HL-60 (cell line): ENCODE measurements at regions not wholly inside any gene's neighbourhood (a gene's known extent, or its start where the extent isn't known, plus 50 kb on each side); places are given as distances from the start of the nearest gene placed in this dataset.

ENCODE experiments used
- DNase-seq, 2 experiments: peaks; one replicate each; pipeline ENCODE4 v3.0.0-alpha.2; 2010 to 2020; ENCODE audit warnings: low read depth in 1 of 2, low spot score in 1 of 2
- H3K27ac ChIP-seq: fragments of 250-450 bp; sonication (Bioruptor Pico); replicated peaks from 2 replicates; pipeline ENCODE4 v1.5.1; 2020; ENCODE audit warnings: mild to moderate bottlenecking, moderate library complexity
- H3K27me3 ChIP-seq: fragments of 250-450 bp; sonication (Bioruptor Pico); 2 replicates; pipeline ENCODE4 v1.5.1; 2021; ENCODE audit warnings: mild to moderate bottlenecking, moderate library complexity; ENCODE audit not compliant: insufficient read depth, poor library complexity, severe bottlenecking
- H3K4me3 ChIP-seq: replicated peaks from 2 replicates; pipeline ENCODE4 v1.5.1; 2011; ENCODE audit warnings: mild to moderate bottlenecking, control low read depth, low read length; ENCODE audit not compliant: insufficient read depth
- CTCF ChIP-seq: IDR thresholded peaks from one replicate; pipeline ENCODE4 v1.5.1; 2011; ENCODE audit warnings: low read length, control low read depth, inconsistent platforms; ENCODE audit not compliant: insufficient read depth
- GABPA ChIP-seq: IDR thresholded peaks from 2 replicates; pipeline ENCODE4 v1.6.1; 2012; ENCODE audit warnings: low read depth
- POLR2AphosphoS5 ChIP-seq: IDR thresholded peaks from 2 replicates; pipeline ENCODE4 v1.6.1; 2012; ENCODE audit warnings: low read depth
- SPI1 ChIP-seq: IDR thresholded peaks from 2 replicates; pipeline ENCODE4 v1.6.1; 2012; ENCODE audit warnings: low read depth, mild to moderate bottlenecking, borderline replicate concordance
- TF ChIP-seq, protein P1 (sequence below): IDR thresholded peaks from 2 replicates; pipeline ENCODE4 v1.6.1; 2012; ENCODE audit warnings: low read depth; ENCODE audit not compliant: insufficient replicate concordance

DNA sequence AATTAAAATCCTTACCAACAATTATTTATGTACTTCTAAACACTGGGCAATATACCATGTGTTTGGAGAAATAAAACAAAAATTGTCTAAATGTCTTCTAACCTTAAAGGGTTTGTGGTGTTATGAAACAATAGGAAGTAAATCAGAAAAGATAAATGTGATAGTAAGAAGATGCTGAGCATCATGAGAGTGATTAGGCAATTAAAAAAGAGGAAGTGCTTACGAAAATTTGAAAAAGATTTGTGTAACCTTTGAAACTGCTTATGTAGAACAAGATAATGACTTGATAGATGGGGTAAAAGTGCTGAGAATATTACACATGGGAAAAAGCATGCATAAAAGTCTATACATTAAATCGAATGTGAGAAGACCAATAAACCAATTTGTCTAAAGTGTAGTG, 573.4 kb upstream of the CNTNAP2 start:
- H3K27ac ChIP-seq = no peak overlapping the region
- no peak overlapping the region for H3K4me3 ChIP-seq
- DNase-seq = peak in 1 of 2 experiments; percentile 22
- no peaks in the 10 kb centered on the region for H3K27me3 ChIP-seq
- peak; percentile 92 for TF ChIP-seq SPI1
- TF ChIP-seq POLR2AphosphoS5 = no peak
- TF ChIP-seq, protein P1, sequence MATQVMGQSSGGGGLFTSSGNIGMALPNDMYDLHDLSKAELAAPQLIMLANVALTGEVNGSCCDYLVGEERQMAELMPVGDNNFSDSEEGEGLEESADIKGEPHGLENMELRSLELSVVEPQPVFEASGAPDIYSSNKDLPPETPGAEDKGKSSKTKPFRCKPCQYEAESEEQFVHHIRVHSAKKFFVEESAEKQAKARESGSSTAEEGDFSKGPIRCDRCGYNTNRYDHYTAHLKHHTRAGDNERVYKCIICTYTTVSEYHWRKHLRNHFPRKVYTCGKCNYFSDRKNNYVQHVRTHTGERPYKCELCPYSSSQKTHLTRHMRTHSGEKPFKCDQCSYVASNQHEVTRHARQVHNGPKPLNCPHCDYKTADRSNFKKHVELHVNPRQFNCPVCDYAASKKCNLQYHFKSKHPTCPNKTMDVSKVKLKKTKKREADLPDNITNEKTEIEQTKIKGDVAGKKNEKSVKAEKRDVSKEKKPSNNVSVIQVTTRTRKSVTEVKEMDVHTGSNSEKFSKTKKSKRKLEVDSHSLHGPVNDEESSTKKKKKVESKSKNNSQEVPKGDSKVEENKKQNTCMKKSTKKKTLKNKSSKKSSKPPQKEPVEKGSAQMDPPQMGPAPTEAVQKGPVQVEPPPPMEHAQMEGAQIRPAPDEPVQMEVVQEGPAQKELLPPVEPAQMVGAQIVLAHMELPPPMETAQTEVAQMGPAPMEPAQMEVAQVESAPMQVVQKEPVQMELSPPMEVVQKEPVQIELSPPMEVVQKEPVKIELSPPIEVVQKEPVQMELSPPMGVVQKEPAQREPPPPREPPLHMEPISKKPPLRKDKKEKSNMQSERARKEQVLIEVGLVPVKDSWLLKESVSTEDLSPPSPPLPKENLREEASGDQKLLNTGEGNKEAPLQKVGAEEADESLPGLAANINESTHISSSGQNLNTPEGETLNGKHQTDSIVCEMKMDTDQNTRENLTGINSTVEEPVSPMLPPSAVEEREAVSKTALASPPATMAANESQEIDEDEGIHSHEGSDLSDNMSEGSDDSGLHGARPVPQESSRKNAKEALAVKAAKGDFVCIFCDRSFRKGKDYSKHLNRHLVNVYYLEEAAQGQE = no peak
- no peak for TF ChIP-seq GABPA
- no peak for TF ChIP-seq CTCF

- H3K27me3 ChIP-seq = no peaks in the 10 kb centered on the region
- TF ChIP-seq CTCF = no peak
- TF ChIP-seq, protein P1 = no peak
- no peak for TF ChIP-seq POLR2AphosphoS5
- no peak for TF ChIP-seq GABPA
- no peak for TF ChIP-seq SPI1
- H3K4me3 ChIP-seq = no peak overlapping the region
- H3K27ac ChIP-seq = no peak overlapping the region
- no peak for DNase-seq
Observed at GRCh38 chr7:145539910-145540309, 576.7 kb upstream of the CNTNAP2 start.

DNA sequence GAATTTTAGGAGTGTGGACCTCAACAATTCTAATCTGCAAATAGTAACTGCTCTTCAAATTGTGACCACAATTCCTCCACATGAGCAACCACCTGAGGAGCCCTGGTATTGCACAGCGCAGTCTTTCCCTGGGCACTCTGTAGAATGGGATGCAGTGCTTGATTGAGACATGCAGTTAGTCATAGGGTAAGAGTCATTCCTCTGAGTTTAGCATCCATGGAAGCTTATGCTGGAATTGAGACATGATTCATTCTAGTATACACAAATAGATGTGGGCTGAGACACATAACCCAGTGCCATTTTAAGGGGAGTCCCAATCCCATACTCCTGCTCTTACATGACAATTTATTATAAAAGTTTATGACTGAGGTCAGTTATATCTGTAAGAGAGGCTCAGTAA, 582.3 kb upstream of the CNTNAP2 start:
- no peak for DNase-seq
- Histone ChIP-seq H3K4me3 (no peak overlapping the region), H3K27me3 (no peaks in the 10 kb centered on the region), H3K27ac (no peak overlapping the region)
- TF ChIP-seq POLR2AphosphoS5 = no peak
- no peak for TF ChIP-seq SPI1
- no peak for TF ChIP-seq CTCF
- TF ChIP-seq GABPA = no peak

- no peaks in the 10 kb centered on the region for H3K27me3 ChIP-seq
- H3K27ac ChIP-seq = no peak overlapping the region
- TF ChIP-seq, protein P1 = no peak
- TF ChIP-seq SPI1 (no peak), POLR2AphosphoS5 (no peak)
- H3K4me3 ChIP-seq = no peak overlapping the region
- no peak for DNase-seq
Observed at GRCh38 chr7:145520284-145520683, 596.3 kb upstream of the CNTNAP2 start.
